HG03575 (cell line): ENCODE measurements at regions not wholly inside any gene's neighbourhood (a gene's known extent, or its start where the extent isn't known, plus 50 kb on each side); places are given as distances from the start of the nearest gene placed in this dataset.

Experiments
- ATAC-seq: cut with Tn5 transposase; IDR thresholded peaks from one replicate; pipeline ENCODE4 v1.9.1; 2021; ENCODE audit not compliant: unreplicated experiment, insufficient number of reproducible peaks, low FRiP score; ENCODE audit errors: extremely low read depth

- no peak for ATAC-seq
These were observed 60.3 kb downstream of the DACT1 start for GRCh38 chr14:58697930-58698642.

DNA sequence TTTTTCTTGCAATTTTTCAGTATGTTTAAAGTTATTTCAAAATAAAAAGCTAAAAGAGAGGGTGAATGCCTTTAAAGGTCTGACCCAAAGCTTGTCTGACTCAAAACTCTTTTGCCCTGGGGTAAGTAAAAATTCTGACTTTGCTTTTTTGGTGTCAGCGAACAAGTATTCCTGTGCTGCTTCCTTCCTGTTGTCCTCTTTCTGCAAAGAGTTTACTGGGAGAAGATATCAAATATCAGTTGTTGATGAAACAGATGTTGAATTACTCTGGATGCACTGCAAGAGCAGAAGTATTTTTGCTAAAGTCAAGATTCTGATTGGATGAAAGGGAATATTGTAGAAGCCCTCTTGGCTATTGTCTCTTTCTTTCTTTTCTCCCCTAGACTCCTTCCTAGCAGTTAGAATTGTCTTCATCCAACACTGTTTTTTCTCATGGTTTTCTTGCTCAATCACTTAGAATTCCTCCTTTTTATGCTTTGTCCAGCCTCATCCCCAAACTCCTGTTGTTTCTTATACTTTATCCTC lies 62.0 kb downstream of the DACT1 start:
- no peak for ATAC-seq

DNA sequence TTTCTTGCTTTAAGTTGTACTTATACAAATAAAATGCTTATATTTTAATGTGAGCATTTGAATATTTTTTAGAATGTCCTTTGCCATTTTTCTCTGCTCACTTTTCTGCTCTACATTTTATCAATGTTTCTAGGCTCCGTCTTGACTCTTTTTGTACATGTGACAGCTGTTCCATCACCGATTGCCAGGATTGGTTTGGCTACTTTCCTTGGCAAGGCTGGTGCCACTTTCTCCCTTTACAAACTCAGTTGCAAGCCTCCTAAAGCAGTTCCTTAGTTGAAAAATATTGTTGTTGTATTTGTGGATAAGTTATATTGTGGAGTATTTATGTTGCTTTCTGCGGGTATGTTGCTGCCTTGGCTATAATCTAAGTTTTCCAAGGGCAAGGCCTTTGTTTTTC lies 63.4 kb downstream of the DACT1 start:
- ATAC-seq: no peak

GRCh38 chr14:58701604-58702003 lies 63.8 kb downstream of the DACT1 start:
- ATAC-seq: no peak

DNA sequence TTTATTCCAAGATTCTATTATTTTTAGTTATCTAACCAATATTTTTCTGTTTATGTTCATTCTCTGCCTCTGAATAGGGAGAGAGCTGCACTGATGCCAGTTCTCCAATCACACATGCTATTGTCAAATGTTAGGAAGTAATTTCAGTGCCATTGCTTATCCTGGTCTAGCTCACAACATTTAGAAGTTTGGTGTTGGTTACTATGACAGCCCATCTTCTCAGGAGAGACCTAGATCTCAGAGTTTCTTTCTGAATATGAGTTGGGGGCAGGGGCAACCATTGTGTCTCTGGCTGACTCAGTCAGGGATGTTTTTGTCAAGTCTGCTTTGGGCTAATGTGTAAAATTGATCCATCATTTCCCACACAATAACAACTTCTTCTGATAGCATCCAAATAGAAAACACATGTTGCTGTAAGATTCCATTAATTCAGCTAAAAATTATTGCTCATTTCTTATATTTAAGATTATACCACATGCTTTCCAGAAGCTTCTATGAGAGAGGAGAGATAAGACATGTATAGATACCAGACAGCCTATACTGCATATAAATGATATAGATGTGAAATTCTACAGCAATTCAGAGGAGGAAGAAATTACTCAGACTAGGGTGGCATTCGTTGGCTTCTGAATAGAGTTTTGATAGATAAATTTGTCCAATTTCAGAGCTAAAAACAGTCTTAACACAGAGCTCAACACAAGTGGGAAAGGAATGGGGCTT lies 64.8 kb downstream of the DACT1 start:
- ATAC-seq: no peak

GRCh38 chr14:58703161-58703506 lies 65.4 kb downstream of the DACT1 start:
- no peak for ATAC-seq

- no peak for ATAC-seq
These were observed 67.3 kb downstream of the DACT1 start for GRCh38 chr14:58705066-58705465.

DNA sequence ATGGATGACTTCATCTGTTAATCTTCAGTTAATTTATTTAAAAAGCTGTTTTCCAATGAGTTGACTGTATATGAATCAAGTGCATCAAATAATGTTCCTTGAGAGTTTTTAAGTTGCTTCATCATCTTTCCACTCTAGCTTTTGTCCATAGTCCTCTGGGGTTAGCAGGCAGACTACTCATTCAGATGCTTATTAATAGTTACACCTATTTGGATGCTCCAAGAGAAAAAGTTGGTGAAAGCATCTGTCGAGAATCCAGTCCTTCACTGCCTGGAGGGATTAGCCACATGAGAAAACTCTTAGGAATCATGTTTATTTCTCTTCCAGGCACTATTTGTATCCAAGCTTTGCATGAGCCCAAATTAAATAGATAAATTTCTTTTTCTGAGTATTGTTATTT lies 70.2 kb downstream of the DACT1 start:
- ATAC-seq: no peak

DNA sequence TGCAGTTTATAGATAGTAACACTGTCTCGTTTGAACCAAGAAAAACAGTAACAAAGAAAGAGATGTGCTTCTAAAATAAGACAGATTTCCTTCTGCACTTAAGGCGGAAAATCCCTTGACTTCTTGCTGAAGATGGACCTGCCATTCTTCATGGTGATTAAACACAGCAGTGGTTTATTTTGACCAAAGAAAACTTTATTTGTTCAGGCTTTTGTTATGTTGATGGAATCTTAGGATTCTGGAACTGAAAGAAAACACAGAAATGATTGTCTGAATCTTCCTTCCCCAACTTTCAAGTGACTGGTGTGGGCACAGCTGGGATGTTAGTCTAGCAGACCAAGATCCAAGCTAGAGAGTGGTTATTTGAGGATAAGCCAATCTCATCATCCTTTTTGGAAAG lies 72.2 kb downstream of the DACT1 start:
- no peak for ATAC-seq

DNA sequence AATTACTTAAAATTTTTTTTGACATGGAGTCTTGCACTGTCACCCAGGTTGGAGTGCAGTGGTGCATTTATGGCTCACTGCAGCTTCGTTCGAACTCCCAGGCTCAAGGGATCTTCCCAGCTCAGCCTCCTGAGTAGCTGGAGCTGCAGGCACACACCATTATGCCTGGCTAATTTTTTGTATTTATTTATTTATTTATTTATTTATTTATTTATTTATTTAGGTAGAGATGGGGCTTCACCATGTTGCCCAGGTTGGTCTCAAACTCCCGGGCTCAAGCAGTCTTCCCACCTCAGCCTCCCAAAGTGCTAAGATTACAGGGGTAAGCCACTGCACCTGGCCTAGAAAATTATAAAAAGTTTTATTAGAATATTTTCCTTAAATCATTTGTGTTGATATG lies 73.6 kb downstream of the DACT1 start:
- ATAC-seq: no peak

DNA sequence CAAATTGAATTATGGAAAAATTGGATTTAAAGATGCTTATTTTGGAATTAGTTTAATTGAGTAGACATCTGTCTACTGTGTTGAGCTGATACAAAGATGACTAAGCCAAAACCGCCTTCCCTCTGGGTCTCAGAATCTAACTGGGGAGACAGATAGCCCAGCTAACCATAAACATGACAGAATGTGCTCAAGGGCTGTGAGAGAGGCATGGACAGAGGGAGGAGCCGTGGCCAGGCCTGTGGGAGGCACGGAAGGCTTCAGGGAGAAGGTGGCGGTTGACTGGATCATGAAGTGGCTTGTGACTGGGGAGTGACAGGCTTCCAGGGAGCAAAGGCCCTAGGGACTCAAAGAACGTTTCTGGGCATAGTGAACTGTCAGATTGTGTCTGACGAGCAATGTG lies 74.6 kb downstream of the DACT1 start:
- no peak for ATAC-seq

DNA sequence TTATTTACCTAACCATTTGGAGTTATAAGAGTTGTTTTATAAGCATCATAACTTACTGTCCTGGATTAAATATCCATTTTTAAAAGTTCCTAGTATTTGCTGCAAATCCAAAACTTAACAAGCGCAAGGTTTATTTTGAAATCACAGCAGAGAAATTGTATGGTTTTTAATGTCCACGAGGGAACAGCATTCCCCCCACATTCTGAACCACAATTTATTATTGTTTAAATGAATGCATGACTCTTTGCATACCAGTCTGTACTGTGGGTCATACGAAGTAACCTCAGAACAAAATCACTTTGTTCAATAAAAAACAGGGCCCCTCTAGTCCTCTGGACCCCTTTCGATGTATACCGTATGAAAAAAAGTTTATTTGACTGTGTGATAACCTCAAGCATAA lies 75.9 kb downstream of the DACT1 start:
- ATAC-seq: no peak

- ATAC-seq: no peak
These were observed 78.9 kb downstream of the DACT1 start for GRCh38 chr14:58716706-58717105.

DNA sequence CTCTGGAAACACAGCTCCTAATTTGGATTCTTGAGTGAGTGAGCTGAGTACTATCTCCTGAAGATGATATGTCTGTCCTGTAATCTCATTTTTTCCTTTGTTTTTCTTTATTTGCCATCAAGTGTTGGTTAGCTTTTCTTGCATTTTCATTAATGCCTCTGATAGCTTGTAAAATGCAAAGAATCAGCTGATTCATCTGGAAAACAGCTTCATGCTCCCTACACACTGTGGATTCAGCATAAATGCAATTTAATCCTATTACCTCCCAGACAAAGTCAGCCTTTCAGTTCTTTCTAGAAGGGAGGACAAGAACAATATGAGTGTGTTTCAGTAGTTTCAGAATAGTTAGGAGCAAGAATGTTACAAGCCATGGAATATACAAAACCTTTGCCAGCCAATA lies 79.4 kb downstream of the DACT1 start:
- ATAC-seq: no peak

DNA sequence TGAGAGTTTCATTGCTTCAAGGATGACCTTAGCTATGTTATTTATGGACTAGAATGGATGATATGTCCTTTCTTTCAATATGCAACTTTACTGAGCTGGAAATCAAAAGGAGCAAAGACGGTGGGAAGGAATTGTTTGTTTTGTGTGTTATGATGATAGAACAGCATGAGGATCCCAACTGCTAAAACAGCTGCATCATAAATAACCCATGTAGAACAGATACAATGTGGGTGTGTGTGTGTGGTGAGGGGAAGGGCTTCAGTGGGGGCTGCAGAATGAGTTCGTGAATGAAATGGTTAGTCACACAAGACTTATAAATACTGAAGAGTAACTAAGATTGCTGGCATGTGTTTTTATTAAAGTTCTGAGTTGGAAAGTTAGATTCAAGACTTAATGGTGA lies 80.1 kb downstream of the DACT1 start:
- ATAC-seq: no peak

- ATAC-seq: no peak
These were observed 80.8 kb downstream of the DACT1 start for GRCh38 chr14:58718226-58719205.

DNA sequence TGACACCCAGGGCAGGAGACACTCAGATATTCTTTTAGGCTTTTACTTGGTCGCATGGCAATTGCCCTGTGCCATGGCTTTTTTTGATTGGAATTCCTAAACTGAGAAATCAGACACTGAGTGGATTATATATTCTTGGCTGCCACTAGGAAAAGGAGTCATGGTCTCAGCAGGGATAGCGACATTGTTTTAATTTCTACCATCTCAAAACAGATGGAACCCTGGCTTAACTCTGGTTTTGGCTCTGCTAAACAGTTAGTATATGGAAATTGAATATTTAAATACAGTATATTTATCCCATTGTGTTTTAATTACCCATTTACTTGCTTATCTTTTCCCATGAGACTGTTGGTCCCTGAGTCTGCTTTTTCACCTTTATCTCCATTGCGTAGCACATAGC lies 84.0 kb downstream of the DACT1 start:
- no peak for ATAC-seq

DNA sequence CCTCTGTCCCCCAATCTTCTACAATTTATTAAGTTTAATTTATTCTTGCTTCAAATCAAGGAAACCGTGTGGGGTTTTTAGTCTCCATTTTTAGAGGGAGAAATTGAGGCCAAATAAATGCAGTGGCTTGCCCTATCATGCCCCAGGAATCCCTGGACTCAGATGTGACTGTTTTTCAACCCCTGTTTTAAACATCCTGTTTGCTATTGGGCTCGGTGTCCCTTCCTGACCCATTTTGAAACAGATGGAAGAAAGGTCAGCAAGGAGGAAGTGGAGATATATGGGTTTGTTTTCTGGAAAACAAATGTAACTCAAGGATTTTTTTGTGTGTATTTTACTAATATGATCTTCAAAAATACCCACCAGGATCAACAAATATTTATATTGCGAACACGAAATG lies 84.7 kb downstream of the DACT1 start:
- ATAC-seq: no peak

DNA sequence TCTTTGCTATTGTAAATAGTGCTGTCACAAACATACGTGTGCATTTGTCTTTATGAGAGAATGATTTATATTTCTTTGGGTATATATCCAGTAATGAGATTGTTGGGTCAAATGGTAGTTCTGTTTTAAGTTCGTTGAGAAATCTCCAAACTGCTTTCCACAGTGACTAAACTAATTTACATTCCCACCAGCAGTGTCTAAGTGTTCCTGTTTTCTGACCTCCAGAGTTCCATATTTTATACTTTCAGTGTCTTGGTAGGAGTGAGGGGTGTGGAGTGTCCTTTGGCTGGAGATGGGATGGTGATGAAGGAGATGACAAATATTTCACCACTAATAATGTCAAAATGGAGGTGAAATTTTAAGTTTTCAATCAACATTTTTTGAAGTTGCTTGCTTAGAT lies 86.4 kb downstream of the DACT1 start:
- ATAC-seq: no peak

DNA sequence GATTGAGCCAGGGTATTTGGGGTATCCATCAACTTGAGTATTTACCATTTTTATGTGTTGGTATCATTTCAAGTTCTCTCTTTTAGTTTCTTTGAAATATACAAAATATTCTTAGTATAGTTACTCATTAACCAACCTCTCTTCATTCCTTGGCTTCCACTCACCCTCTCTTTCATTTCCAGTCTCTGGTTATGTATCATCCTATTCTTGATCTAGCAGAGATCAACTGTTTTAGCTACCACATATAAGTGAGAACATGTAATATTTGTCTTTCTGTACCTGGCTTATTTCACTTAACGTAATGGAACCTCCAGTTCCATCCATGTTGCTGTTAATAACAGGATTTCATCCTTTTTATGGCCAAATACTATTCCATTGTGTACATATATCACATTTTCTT lies 86.9 kb downstream of the DACT1 start:
- no peak for ATAC-seq
